MM.1S (cell line): ENCODE measurements at regions not wholly inside any gene's neighbourhood (a gene's known extent, or its start where the extent isn't known, plus 50 kb on each side); places are given as distances from the start of the nearest gene placed in this dataset.

Source experiments
- EZH2phosphoT487 ChIP-seq: fragments of 300-600 bp; sonication (generic); IDR thresholded peaks from 2 replicates; pipeline ENCODE4 v1.6.1; 2018; ENCODE audit warnings: antibody characterized with exemption, low read length
- TF ChIP-seq, protein P1 (sequence below): fragments of 300-600 bp; sonication (generic); IDR thresholded peaks from 2 replicates; pipeline ENCODE4 v1.5.1; 2016; ENCODE audit warnings: antibody characterized with exemption, low read length, mixed read lengths

GRCh38 chr15:37199545-37199944 lies 99.2 kb upstream of the MEIS2 start:
- TF ChIP-seq, protein P1, sequence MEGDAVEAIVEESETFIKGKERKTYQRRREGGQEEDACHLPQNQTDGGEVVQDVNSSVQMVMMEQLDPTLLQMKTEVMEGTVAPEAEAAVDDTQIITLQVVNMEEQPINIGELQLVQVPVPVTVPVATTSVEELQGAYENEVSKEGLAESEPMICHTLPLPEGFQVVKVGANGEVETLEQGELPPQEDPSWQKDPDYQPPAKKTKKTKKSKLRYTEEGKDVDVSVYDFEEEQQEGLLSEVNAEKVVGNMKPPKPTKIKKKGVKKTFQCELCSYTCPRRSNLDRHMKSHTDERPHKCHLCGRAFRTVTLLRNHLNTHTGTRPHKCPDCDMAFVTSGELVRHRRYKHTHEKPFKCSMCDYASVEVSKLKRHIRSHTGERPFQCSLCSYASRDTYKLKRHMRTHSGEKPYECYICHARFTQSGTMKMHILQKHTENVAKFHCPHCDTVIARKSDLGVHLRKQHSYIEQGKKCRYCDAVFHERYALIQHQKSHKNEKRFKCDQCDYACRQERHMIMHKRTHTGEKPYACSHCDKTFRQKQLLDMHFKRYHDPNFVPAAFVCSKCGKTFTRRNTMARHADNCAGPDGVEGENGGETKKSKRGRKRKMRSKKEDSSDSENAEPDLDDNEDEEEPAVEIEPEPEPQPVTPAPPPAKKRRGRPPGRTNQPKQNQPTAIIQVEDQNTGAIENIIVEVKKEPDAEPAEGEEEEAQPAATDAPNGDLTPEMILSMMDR: no peak
- no peak for TF ChIP-seq EZH2phosphoT487
